ENCODE measurements at regions not wholly inside any gene's neighbourhood (a gene's known extent, or its start where the extent isn't known, plus 50 kb on each side); places are given as distances from the start of the nearest gene placed in this dataset.

DNA sequence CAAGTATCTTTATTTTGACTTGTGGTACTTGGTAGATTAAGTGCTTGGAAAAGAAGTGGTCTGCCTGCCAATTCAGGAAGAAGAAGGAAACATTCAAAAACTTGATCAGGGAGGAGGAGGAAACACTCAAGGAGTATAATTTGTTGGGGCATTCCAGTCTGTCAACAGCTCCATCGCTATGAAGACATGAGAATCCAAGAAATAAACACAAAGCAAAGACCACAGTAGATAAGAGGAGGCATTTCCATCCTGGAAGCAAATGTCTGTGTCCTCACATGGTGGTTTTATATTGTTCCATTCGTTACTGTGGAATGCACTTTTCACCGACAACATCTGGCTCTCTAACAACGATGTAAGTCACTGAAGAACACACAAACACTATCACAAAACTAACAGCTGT, 176.1 kb upstream of the FRMD4B start:
- H3K4me1 Mint-ChIP-seq = no peaks in the 10 kb centered on the region
- no peak for DNase-seq (ENCODE audit: low spot score in 2 of 2, unreplicated experiment in 2 of 2)
- no peak for TF ChIP-seq CTCF (IDR thresholded peaks at IDR 0.05; ENCODE audit: unreplicated experiment)
- H3K9me3 Mint-ChIP-seq = no peaks in the 10 kb centered on the region
- peaks cover 43% of the 10 kb centered on the region for H3K27me3 Mint-ChIP-seq (ENCODE audit: low read depth)
- no peak overlapping the region for H3K4me3 Mint-ChIP-seq
- no peaks in the 10 kb centered on the region for H3K36me3 Mint-ChIP-seq
- H3K27ac Mint-ChIP-seq = no peak overlapping the region

GRCh38 chr3:69560818-69561217, 174.9 kb upstream of the FRMD4B start:
- Mint-ChIP-seq H3K27ac (no peak overlapping the region), H3K9me3 (no peaks in the 10 kb centered on the region), H3K27me3 (ENCODE audit: low read depth) (peaks cover 47% of the 10 kb centered on the region), H3K4me3 (no peak overlapping the region), H3K36me3 (no peaks in the 10 kb centered on the region), H3K4me1 (no peaks in the 10 kb centered on the region)
- no peak for TF ChIP-seq CTCF (IDR thresholded peaks at IDR 0.05; ENCODE audit: unreplicated experiment)
- no peak for DNase-seq (ENCODE audit: low spot score in 2 of 2, unreplicated experiment in 2 of 2)

DNA sequence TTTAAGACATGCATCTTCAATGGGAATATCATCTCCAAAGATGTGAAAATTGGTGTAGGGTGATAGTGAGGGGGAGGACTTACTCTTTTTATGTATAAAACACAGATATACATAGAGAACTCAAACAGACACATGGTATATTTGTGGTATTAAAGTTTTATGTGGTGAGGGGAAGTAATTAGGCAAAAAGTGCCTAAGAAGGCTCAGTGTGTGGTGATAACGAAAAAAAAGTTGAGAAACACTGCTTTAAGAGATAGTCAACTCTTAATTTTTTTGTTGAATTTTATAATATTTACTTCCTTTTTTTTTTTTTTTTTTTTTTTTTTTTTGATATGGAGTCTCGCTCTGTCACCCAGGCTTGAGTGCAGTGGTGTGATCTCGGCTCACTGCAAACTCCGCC, 174.2 kb upstream of the FRMD4B start:
- no peaks in the 10 kb centered on the region for H3K9me3 Mint-ChIP-seq
- no peak for TF ChIP-seq CTCF (IDR thresholded peaks at IDR 0.05; ENCODE audit: unreplicated experiment)
- no peaks in the 10 kb centered on the region for H3K4me1 Mint-ChIP-seq
- H3K4me3 Mint-ChIP-seq = no peak overlapping the region
- peaks cover 49% of the 10 kb centered on the region for H3K27me3 Mint-ChIP-seq (ENCODE audit: low read depth)
- H3K36me3 Mint-ChIP-seq = no peaks in the 10 kb centered on the region
- DNase-seq (ENCODE audit: low spot score in 2 of 2, unreplicated experiment in 2 of 2) = no peak
- no peak overlapping the region for H3K27ac Mint-ChIP-seq

GRCh38 chr3:69558912-69559311, 173.0 kb upstream of the FRMD4B start:
- no peaks in the 10 kb centered on the region for H3K36me3 Mint-ChIP-seq
- H3K27me3 Mint-ChIP-seq (ENCODE audit: low read depth) = peaks cover 54% of the 10 kb centered on the region
- no peak overlapping the region for H3K4me3 Mint-ChIP-seq
- H3K4me1 Mint-ChIP-seq = no peaks in the 10 kb centered on the region
- H3K27ac Mint-ChIP-seq = no peak overlapping the region
- no peaks in the 10 kb centered on the region for H3K9me3 Mint-ChIP-seq
- no peak for TF ChIP-seq CTCF (IDR thresholded peaks at IDR 0.05; ENCODE audit: unreplicated experiment)
- DNase-seq (ENCODE audit: low spot score in 2 of 2, unreplicated experiment in 2 of 2) = no peak

DNA sequence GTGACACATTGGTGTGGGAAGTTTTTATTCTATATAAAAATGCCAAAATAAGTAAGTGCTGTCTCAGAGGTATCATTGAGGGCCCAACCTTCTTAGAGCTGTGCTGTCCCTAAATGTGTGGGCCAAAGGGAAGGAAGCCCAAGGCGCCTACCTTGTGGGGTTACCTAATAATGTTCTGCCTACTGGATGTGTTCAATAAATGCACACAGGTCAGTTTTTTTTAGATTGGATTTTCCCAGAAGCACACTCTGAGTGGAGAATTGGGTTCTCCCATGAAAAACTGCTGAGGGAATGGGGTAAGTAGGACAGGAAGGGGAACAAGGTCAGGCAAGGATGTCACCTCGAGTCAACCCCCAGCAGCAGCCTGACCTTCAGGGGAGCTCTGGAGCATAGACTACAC, 168.7 kb upstream of the FRMD4B start:
- Mint-ChIP-seq H3K36me3 (no peaks in the 10 kb centered on the region), H3K27ac (no peak overlapping the region), H3K9me3 (no peaks in the 10 kb centered on the region), H3K4me3 (no peak overlapping the region), H3K27me3 (ENCODE audit: low read depth) (peaks cover 69% of the 10 kb centered on the region), H3K4me1 (no peaks in the 10 kb centered on the region)
- TF ChIP-seq CTCF (IDR thresholded peaks at IDR 0.05; ENCODE audit: unreplicated experiment) = no peak
- DNase-seq (ENCODE audit: low spot score in 2 of 2, unreplicated experiment in 2 of 2) = no peak

DNA sequence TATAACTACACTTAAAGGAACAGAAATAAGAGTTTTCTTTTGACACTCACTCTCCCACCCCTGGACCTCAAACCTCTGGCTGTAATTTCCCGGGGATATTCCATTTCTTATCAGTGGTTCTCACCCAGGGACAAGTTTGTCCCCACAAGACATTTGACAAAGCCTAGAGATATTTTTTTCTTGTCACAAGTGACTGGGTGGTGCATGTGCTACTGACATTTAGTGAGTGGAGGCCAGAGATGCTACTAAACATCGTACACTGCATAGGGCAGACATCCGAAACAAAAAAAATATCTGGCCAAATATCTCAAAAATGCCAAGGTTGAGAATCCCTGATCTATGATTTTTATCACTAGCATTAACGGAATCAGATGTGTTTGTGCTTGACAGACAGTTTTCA, 168.0 kb upstream of the FRMD4B start:
- H3K27ac Mint-ChIP-seq = no peak overlapping the region
- no peaks in the 10 kb centered on the region for H3K36me3 Mint-ChIP-seq
- no peak for TF ChIP-seq CTCF (IDR thresholded peaks at IDR 0.05; ENCODE audit: unreplicated experiment)
- no peaks in the 10 kb centered on the region for H3K4me1 Mint-ChIP-seq
- H3K9me3 Mint-ChIP-seq = no peaks in the 10 kb centered on the region
- peaks cover 68% of the 10 kb centered on the region for H3K27me3 Mint-ChIP-seq (ENCODE audit: low read depth)
- DNase-seq (ENCODE audit: low spot score in 2 of 2, unreplicated experiment in 2 of 2) = no peak
- H3K4me3 Mint-ChIP-seq = no peak overlapping the region

Data from mesothelial cell of epicardium (in vitro differentiated cells).